Esophagus squamous epithelium (tissue), 5 donors: ENCODE measurements at regions not wholly inside any gene's neighbourhood (a gene's known extent, or its start where the extent isn't known, plus 50 kb on each side); places are given as distances from the start of the nearest gene placed in this dataset.
"Not testable (repeated sequence)": the region's sequence is repeated elsewhere in the genome, so short reads cannot be mapped to it uniquely, and the experiment has no call there.

Source experiments
- DNase-seq: peaks from one replicate; lab custom pipeline; 2025; lab: John Stamatoyannopoulos, UW
- H3K27ac ChIP-seq, 4 donors: fragments of 200-600 bp; sonication (generic); one replicate each; pipeline ENCODE4 v1.5.1; 2016 to 2019; ENCODE audit warnings: mild to moderate bottlenecking in 1 of 4
- H3K27me3 ChIP-seq, 4 donors: fragments of 200-600 bp; sonication (generic); 1 replicate in 3 of 4; 2 replicates in 1 of 4; pipeline versions ENCODE4 v1.5.1 to v1.6.0; 2017 to 2021; ENCODE audit warnings: antibody characterized with exemption in 1 of 4
- H3K36me3 ChIP-seq, 3 donors: fragments of 200-600 bp; sonication (generic); one replicate each; pipeline ENCODE4 v1.5.1; 2016 to 2019
- H3K4me1 ChIP-seq, 3 donors: fragments of 200-600 bp; sonication (generic); one replicate each; pipeline ENCODE4 v1.5.1; 2017 to 2019
- H3K4me3 ChIP-seq, 4 donors: fragments of 200-600 bp; sonication (generic); 1 replicate in 3 of 4; 2 replicates in 1 of 4; pipeline ENCODE4 v1.5.1; 2016 to 2019; ENCODE audit warnings: mild to moderate bottlenecking in 2 of 4, moderate library complexity in 1 of 4
- H3K9me3 ChIP-seq, 3 donors: fragments of 200-600 bp; sonication (generic); one replicate each; pipeline ENCODE4 v1.5.1; 2016 to 2019
- POLR2A ChIP-seq, 4 donors: fragments of 450-650 bp; IDR thresholded peaks; one replicate each; pipeline ENCODE4 v1.6.1; 2017; ENCODE audit warnings: antibody characterized with exemption in 4 of 4, mild to moderate bottlenecking in 4 of 4, moderate library complexity in 3 of 4
- WGBS, 2 donors: methylation state at CpG; one replicate each; pipeline ENCODE4 v1.1.5; 2018; 5-methylcytosine and 5-hydroxymethylcytosine counted together
- intact Hi-C: fragments of 100-400 bp; cut with DNase I; formaldehyde crosslinking; loops from one replicate; pipeline ENCODE4 v1.15.0; 2022
- TF ChIP-seq, protein P1 (sequence below), 6 experiments: fragments of 450-650 bp in 4 of 6; fragments of 200-600 bp in 2 of 6; sonication (generic) in 2 of 6; IDR thresholded peaks; one replicate each; pipeline ENCODE4 v1.5.1; 2016 to 2019; ENCODE audit warnings: antibody characterized with exemption in 6 of 6, mild to moderate bottlenecking in 4 of 6, moderate library complexity in 4 of 6
- donor health status: DM: yes; HTN: yes; CAD: no.

- intact Hi-C loops, result no loop called here
- Histone ChIP-seq H3K36me3 (no peaks in the 10 kb centered on the region), H3K9me3 (no peaks in the 10 kb centered on the region), H3K4me1 (no peaks in the 10 kb centered on the region), H3K4me3 (no peak overlapping the region), H3K27ac (no peak overlapping the region), H3K27me3 (no peaks in the 10 kb centered on the region)
- TF ChIP-seq, protein P1, sequence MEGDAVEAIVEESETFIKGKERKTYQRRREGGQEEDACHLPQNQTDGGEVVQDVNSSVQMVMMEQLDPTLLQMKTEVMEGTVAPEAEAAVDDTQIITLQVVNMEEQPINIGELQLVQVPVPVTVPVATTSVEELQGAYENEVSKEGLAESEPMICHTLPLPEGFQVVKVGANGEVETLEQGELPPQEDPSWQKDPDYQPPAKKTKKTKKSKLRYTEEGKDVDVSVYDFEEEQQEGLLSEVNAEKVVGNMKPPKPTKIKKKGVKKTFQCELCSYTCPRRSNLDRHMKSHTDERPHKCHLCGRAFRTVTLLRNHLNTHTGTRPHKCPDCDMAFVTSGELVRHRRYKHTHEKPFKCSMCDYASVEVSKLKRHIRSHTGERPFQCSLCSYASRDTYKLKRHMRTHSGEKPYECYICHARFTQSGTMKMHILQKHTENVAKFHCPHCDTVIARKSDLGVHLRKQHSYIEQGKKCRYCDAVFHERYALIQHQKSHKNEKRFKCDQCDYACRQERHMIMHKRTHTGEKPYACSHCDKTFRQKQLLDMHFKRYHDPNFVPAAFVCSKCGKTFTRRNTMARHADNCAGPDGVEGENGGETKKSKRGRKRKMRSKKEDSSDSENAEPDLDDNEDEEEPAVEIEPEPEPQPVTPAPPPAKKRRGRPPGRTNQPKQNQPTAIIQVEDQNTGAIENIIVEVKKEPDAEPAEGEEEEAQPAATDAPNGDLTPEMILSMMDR (IDR thresholded peaks at IDR 0.05), result no peak
- no peak for TF ChIP-seq POLR2A (IDR thresholded peaks at IDR 0.05)
- WGBS, 2 donors, result 59 to 80% methylated on average over 3 of the region's 3 CpGs
- no peak for DNase-seq
Measured at GRCh38 chr6:8930009-8930408, 494.7 kb upstream of the SLC35B3 start.

DNA sequence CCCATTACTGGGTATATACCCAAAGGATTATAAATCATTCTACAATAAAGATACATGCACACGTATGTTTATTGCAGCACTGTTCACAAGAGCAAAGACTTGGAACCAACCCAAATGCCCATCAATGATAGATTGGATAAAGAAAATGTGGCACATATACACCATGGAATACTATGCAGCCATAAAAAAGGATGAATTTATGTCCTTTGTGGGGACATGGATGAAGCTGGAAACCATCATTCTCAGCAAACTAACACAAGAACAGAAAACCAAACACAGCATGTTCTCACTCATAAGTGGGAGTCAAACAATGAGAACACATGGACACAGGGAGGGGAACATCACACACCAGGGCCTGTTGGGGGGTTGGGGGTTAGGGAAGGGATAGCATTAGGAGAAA, 484.9 kb upstream of the SLC35B3 start:
- H3K27ac ChIP-seq, H3K4me3 ChIP-seq, DNase-seq, H3K36me3 ChIP-seq, H3K27me3 ChIP-seq, H3K4me1 ChIP-seq, H3K9me3 ChIP-seq, intact Hi-C loops: not testable (repeated sequence)
- 83 to 85% methylated on average over 1 of the region's 1 CpG for WGBS, 2 donors

GRCh38 chr6:8918196-8918595, 482.9 kb upstream of the SLC35B3 start:
- no peak overlapping the region for H3K4me3 ChIP-seq
- no peaks in the 10 kb centered on the region for H3K27me3 ChIP-seq
- H3K9me3 ChIP-seq, result peaks cover 0 to under 1% (median under 1%) of the 10 kb centered on the region in 3 donors
- no peak for DNase-seq
- TF ChIP-seq, protein P1 (IDR thresholded peaks at IDR 0.05), result no peak
- TF ChIP-seq POLR2A (IDR thresholded peaks at IDR 0.05), result no peak
- WGBS, 2 donors, result 74 to 79% methylated on average over 2 of the region's 2 CpGs
- no peaks in the 10 kb centered on the region for H3K4me1 ChIP-seq
- intact Hi-C loops, result no loop called here
- H3K36me3 ChIP-seq, result no peaks in the 10 kb centered on the region
- no peak overlapping the region for H3K27ac ChIP-seq

- 80 to 89% methylated on average over 9 of the region's 9 CpGs for WGBS, 2 donors
Measured at GRCh38 chr6:8914700-8915099, 479.4 kb upstream of the SLC35B3 start.

DNA sequence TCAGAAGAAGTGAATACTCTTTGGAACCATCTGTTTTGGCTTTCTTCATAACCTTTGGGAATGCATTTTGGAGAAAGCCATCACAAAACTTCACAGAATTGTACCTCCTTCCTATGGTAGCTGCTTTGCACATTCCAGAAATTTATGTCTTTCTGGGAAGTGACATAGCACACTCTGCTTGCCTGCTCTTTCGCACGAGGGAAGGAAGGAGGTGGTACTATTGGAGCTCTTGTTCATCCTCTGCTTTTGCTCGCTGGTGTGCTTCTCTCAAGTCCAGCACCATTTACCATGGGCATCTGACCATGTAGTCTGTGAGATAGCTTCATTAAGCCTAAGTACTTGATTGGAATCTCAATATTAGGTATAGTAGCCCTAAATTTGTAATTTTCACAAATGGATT, 473.3 kb upstream of the SLC35B3 start:
- intact Hi-C loops, result no loop called here
- no peak overlapping the region for H3K27ac ChIP-seq
- 66 to 90% methylated on average over 2 to 3 of the region's 3 CpGs for WGBS, 2 donors
- H3K9me3 ChIP-seq, result peaks cover 0 to 12% (median 9%) of the 10 kb centered on the region in 3 donors
- no peak for DNase-seq
- H3K4me3 ChIP-seq, result no peak overlapping the region
- no peaks in the 10 kb centered on the region for H3K4me1 ChIP-seq
- no peaks in the 10 kb centered on the region for H3K36me3 ChIP-seq
- no peaks in the 10 kb centered on the region for H3K27me3 ChIP-seq
- no peak for TF ChIP-seq POLR2A (IDR thresholded peaks at IDR 0.05)
- TF ChIP-seq, protein P1 (IDR thresholded peaks at IDR 0.05), result no peak

More at GRCh38 chr6:8914700-8915099, 479.4 kb upstream of the SLC35B3 start:
- no peaks in the 10 kb centered on the region for H3K4me1 ChIP-seq
- no peaks in the 10 kb centered on the region for H3K27me3 ChIP-seq
- no peak for DNase-seq
- H3K27ac ChIP-seq, result no peak overlapping the region
- H3K9me3 ChIP-seq, result peaks cover 0 to 12% (median 9%) of the 10 kb centered on the region in 3 donors
- intact Hi-C loops, result no loop called here
- H3K4me3 ChIP-seq, result no peak overlapping the region
- TF ChIP-seq, protein P1 (IDR thresholded peaks at IDR 0.05), result no peak
- no peak for TF ChIP-seq POLR2A (IDR thresholded peaks at IDR 0.05)
- no peaks in the 10 kb centered on the region for H3K36me3 ChIP-seq

DNA sequence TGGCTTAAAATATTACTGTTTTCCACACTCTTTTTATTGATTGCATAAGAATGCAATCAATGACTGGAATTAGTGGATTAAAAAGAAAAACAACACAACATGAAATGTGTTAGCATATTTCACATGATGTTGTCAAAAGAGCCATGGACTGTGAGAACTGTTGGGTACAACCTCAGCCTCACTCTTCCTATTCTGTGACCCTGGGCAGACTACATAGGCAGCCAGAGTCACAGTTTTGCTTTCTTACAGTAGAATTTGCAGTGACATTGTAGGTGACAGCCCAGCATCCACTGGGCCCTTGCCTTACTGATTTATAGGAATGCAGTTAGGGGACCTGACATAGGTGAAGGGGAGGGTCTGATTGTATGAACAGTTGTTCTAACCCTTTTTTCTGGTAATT, 471.4 kb upstream of the SLC35B3 start:
- peaks cover 0 to 5% (median 0%) of the 10 kb centered on the region in 3 donors for H3K9me3 ChIP-seq
- H3K27ac ChIP-seq, result no peak overlapping the region
- no peak for DNase-seq
- no peak overlapping the region for H3K4me3 ChIP-seq
- H3K27me3 ChIP-seq, result no peaks in the 10 kb centered on the region
- intact Hi-C loops, result no loop called here
- TF ChIP-seq, protein P1 (IDR thresholded peaks at IDR 0.05), result no peak
- no peak for TF ChIP-seq POLR2A (IDR thresholded peaks at IDR 0.05)
- H3K36me3 ChIP-seq, result no peaks in the 10 kb centered on the region
- H3K4me1 ChIP-seq, result no peaks in the 10 kb centered on the region
